GM15510 (cell line): ENCODE measurements at regions not wholly inside any gene's neighbourhood (a gene's known extent, or its start where the extent isn't known, plus 50 kb on each side); places are given as distances from the start of the nearest gene placed in this dataset.

Experiments used
- POLR2A ChIP-seq: IDR thresholded peaks from 3 replicates; pipeline ENCODE4 v1.6.1; 2011; ENCODE audit warnings: borderline replicate concordance; ENCODE audit not compliant: insufficient read length; ENCODE audit errors: extremely low read depth

DNA sequence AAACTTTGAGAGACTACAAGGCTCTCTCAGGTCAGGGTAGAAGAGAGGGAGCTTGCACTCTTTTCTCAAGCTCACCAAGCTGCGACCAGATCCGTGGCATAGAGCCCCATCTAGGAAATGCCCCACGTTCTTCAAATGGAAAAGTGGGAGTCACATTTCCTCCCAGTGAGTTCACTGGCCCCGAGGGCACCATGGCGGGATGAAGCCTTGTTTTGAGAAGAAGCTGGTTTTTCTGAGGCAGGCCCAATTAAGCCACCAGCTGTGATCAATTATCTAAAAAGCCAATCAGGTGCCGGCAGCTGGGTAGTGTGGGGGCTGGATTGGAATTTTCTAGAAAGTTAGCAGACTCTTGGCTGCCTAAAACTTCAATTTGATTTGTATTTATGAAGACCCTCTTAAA is 101.4 kb downstream of the ZNF365 start:
- no peak for TF ChIP-seq POLR2A

GRCh38 chr10:62479523-62479922 is 105.4 kb downstream of the ZNF365 start:
- TF ChIP-seq POLR2A = no peak

GRCh38 chr10:62480196-62480595 is 106.0 kb downstream of the ZNF365 start:
- TF ChIP-seq POLR2A = no peak

DNA sequence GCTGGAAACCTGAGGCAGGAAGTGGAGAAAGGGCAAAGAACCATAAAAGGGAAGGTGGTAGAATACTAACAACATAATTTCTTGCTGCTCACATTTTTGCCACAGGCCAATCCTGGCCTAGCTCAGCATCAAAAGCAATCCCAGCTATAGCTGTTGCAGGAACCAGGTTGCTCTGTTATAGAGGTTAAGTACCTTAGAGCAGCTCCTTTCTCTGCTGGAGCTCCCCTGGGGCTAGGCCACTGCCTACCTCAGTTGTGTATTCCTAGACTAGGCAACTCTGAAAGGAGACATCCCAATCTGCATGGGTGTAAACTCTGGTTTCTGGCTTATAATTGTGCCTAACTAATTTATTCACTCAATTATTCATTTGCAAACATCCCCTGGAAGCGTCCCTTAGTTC is 108.4 kb downstream of the ZNF365 start:
- TF ChIP-seq POLR2A = no peak

GRCh38 chr10:62491597-62491996 is 117.4 kb downstream of the ZNF365 start:
- TF ChIP-seq POLR2A = no peak

- TF ChIP-seq POLR2A = no peak
Measured at GRCh38 chr10:62492012-62492869, 118.1 kb downstream of the ZNF365 start.

DNA sequence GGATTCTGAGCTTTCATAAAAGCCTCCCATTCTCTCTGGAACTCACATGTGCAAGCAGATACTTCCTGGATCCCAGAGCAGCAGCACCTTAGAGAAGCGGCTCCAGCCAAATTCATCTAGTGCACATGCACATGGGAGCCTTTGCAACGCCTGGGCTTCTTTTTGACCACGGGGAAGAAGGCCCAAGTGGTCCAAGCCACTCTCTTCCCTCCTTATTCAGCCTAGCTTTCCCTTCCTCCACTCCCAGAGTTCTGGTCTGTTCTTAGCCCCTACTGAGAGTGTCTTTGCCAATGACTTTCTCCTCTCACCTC is 118.7 kb downstream of the ZNF365 start:
- TF ChIP-seq POLR2A = no peak

- TF ChIP-seq POLR2A = no peak
Measured at GRCh38 chr10:62496925-62497324, 122.8 kb downstream of the ZNF365 start.

GRCh38 chr10:62498271-62498670 is 124.1 kb downstream of the ZNF365 start:
- TF ChIP-seq POLR2A = no peak

DNA sequence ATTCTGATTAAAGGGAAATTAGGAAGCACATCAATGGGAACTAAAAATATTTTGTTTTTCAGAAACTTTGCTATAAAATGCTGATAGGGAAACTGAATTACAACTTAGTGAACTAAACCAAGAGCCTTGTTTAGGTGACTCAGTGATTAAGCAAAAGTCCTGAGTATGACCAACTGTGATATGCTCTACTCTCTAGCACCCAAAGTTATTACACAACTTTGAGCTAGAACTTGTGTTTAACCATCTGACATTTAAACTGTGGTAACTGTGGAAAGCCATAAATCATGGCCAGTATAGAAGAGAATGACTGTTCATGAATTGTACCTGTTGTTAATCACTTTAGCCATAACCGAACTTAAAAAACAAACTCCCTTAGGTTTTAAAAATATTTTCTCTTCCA is 127.4 kb downstream of the ZNF365 start:
- TF ChIP-seq POLR2A = no peak

- no peak for TF ChIP-seq POLR2A
Measured at GRCh38 chr10:62502995-62503613, 128.9 kb downstream of the ZNF365 start.

- TF ChIP-seq POLR2A = no peak
Measured at GRCh38 chr10:62503872-62504271, 129.7 kb downstream of the ZNF365 start.

DNA sequence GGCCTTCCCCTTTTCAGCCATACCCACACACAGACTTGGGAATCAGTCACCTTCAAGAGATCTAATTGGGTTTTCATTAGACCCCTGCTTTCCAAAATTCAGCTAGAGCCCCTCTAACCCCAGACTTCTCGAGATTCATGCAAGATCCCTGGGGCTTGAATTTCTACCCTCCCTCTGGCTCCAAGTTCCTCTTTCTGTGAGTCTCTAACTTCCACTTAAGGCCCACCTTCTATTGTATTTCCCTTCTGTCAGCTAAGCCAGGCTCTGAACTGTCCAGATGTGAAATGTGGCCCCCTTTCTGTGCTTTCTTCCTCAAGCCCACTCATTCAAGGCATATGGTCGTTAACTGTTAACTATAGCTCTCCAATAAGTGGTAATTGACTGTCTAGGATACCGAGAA is 132.2 kb downstream of the ZNF365 start:
- TF ChIP-seq POLR2A = no peak

- no peak for TF ChIP-seq POLR2A
Measured at GRCh38 chr10:62511238-62511637, 137.1 kb downstream of the ZNF365 start.

DNA sequence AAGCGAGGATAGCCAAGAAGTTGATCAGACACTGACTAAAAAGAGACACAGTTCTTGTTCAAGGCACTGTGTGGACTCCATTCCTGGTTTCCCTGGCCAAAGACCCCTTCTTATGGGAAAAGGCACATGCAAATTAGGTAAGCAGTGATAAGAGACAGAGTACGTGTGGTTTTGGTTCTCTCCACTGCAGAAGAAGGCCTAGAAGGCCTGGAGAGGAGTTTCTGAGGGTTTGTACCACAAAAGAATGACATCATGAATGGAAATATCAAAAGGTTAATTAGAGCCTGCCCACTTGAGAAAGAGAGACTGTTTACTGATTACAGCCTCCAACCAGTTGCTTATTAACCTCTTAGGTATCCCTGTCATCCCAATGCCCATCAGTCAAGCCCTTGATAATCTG is 137.5 kb downstream of the ZNF365 start:
- TF ChIP-seq POLR2A = no peak
